ENCODE measurements at regions not wholly inside any gene's neighbourhood (a gene's known extent, or its start where the extent isn't known, plus 50 kb on each side); places are given as distances from the start of the nearest gene placed in this dataset.
A peak's percentile ranks its signal among the peaks of the same experiment; 100 is the strongest.

DNA sequence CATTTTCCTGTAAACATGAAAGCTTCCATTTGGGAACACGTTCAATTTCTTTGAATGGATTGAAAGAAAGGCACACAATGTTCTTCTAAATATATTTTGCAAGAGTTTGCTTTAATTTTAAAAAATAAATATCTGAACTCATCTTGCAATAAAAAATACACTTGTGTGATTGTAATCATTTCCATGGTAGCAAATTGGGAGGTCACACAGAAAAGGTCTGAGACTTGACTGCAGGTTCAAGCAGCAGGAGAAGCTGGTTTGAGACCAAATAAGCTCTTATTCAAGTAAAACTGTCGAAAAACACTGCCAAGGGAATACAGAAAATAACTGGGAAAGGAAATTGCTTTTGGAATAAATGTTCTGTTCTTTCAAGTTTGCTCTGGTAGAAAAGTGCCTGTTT is 498.9 kb downstream of the ADGRL2 start:
- no peak for DNase-seq

DNA sequence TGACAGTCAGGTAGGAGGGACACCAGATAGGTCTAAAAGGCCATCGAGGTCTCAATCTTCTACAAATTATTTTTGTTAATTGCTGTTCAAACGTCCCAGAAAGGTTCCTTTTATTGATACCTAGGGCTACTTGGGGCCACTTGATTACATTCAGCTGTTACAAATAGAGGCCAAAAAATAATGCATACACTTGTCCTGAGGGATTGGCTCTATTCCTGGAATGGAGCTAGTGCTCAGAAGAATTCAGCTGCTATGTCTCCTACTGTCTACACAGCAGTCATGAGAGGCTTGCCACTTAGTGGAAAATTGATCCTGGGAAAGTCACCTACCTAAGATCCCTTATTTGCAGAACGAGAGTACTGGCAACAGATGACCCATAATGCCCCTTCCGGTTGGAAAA is 498.3 kb downstream of the ADGRL2 start:
- no peak for DNase-seq

DNA sequence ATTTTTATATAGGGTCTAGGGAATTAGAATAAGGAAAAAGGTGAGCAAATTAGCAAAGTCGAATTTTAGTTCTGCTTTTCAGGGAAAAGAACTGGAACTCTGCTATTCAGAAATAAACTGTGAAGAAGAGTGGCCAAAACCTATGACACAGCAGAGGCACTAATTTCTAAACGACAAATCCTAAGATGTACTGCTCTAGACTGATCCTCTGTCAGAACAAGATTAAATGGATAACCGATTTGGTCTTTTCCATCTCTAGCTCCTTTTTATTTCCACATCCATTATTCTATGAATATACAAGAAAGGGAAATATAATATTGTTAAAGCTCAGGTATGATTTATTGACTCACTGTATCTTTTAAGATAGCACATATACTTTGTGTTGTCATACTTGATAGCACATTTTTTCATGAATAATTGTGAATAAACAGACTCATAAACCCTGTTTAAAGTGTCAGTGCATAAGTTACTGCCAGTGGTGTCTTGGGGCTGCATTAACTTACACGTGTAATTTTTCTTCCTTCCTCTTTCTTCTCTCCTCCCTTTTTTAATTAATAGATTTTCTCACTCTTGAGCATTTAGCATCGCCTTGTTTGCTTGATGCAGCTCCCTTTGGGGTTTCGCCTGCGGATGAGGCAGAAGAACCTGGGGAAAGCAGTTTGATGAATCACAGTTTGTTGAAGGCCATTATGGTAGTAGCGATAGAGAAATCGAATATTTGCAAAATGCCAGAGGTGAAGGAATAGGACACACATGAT is 496.6 kb downstream of the ADGRL2 start:
- no peak for DNase-seq

- DNase-seq, result no peak
These were observed 486.8 kb downstream of the ADGRL2 start for GRCh38 chr1:82287556-82287955.

- no peak for DNase-seq
These were observed 483.5 kb downstream of the ADGRL2 start for GRCh38 chr1:82284213-82284612.

DNA sequence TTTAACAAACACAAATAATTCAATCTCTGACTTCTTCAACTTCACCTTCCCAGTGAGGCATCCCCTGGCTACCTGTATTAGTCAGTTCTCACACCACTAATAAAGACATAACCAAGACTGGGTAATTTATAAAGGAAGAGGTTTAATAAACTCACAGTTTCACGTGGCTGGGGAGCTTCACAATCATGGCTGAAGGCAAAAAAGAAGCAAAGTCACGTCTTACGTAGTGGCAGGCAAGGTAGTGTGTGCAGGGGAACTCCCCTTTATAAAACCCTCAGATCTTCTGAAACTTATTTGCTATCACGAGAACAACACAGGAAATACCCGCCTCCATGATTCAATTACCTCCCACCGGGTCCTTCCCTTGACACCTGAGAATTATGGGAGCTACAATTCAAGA is 478.5 kb downstream of the ADGRL2 start:
- no peak for DNase-seq

- no peak for DNase-seq
These were observed 473.1 kb downstream of the ADGRL2 start for GRCh38 chr1:82273816-82274215.

- no peak for DNase-seq
These were observed 468.7 kb downstream of the ADGRL2 start for GRCh38 chr1:82269431-82269830.

- no peak for DNase-seq
These were observed 468.1 kb downstream of the ADGRL2 start for GRCh38 chr1:82268826-82269225.

DNA sequence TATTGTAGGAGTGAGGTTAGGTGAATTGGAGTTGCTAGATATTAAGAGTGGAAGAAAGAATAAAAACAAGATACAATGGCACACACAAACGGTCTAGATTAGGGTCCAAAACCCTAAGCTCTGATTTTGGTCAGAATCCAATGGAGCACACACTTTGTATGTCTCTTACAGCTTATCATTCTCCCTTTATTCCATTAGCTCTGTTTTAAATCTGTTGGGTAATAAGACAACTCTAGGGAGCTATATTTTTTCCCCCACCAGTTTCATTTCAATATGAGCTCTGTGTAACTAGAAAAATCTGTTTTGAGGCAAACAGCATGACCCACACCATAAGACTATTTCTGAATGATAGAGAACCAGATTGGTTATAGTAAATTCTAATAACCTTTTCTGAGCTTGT is 465.6 kb downstream of the ADGRL2 start:
- no peak for DNase-seq

DNA sequence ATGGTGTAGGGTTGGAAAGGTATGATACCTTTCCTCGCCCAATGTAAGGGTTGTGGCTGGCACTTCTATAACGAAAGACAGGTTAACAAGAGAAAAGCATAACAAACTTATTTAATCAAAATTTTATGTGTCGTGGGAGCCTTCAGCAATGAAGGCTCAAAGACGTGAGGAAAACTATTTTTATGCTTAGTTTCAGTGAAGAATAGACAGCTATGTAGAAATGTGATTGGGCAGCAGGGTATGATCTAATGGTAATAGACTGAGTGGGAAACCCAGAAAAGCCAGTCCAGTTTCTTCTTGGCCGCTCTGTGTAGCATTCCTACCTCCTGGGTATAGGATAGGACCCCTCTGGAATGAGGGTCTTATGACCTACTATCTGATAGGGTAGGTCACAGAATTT is 464.7 kb downstream of the ADGRL2 start:
- DNase-seq, result no peak

DNA sequence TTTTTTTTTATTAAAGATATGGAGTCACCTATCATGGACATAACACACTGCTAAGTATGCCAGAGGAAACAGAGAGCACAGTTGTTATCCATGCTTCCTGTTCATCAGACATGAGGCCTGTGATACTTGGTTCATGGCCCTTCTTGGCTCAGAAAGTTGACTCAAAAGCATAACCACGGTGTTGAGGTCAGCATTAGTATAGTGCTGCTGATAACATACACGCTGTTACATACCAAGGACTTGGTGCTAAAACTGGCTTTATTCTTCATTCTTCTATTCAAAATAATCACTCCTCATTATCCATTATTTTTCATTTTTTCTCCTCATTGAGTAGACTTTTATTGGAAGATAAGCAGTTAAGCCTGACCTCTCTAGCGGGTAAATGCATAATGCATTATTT is 464.1 kb downstream of the ADGRL2 start:
- DNase-seq, result no peak

DNA sequence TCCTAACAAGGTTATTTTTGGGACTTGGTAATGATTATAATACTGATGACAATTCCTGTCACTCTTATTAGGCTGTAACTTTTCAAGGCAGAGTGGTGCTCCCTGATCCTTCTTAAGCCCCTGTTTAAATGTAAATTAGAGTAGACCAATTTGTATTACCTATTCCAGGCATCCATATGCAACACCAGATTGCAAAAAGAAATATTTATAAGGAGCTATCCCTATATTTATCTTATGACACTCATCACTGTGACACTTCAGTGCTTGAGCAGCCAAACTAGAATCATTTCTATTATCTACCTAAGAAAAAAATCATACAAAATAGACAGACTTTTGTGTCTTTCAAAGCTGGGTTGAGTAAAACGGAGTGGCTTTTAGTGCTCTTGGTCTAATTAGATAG is 462.7 kb downstream of the ADGRL2 start:
- no peak for DNase-seq

DNA sequence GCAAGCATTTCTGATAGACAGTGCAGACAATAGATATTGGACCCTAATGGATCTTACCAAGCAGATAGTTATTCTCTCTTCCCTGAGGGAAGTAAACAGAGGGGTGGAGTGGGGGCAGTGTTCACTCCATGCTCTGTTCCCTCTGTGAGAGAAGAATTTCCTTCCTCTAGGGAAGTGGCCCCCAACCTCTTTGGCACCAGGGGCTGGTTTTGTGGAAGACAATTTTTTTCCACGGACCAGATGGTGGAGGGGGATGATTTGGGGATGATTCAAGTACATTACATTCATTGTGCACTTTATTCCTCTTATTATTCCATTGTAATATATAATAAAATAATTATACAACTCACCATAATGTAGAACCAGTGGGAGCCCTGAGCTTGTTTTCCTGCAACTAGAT is 459.9 kb downstream of the ADGRL2 start:
- no peak for DNase-seq

- DNase-seq, result no peak
These were observed 459.3 kb downstream of the ADGRL2 start for GRCh38 chr1:82260051-82260450.

DNA sequence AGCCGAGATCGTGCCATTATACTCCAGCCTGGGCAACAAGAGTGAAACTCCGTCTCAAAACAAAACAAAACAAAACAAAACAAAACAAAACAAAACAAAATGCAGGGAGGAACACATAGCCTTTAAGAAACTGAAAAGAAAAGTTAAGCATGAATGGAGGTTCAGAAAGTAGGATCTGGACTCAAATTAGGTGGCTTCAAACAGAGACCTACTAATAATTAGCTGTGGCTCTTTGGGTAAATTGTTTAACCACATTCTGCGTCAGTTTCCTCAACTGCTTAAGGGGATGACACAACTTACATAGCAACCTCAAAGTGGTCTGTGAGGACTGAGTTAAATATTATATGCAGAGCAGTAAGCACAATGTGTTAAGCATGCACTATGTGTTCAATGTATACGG is 458.2 kb downstream of the ADGRL2 start:
- no peak for DNase-seq

DNA sequence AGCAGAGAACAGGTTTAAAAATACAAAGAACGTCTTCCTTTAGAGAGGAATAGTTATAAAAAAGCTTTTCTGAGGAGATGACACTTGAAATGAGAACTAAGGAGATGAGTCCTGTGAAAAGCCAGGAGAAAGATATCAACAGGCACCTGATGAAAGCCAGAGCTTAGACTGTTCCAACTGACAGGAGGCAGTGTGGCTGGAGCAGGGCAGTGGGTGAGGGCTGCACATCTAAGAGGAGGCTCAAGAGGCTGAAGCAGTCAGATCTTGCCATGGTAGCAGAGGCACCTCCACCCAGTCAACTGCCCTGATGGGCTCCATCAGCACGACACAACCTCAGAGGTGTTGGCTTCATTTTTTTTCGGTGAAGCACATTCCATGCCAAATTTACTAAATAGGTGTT is 445.3 kb downstream of the ADGRL2 start:
- no peak for DNase-seq

- DNase-seq, result no peak
These were observed 444.7 kb downstream of the ADGRL2 start for GRCh38 chr1:82245345-82246014.

GRCh38 chr1:82240571-82240970 is 439.8 kb downstream of the ADGRL2 start:
- DNase-seq, result no peak

DNA sequence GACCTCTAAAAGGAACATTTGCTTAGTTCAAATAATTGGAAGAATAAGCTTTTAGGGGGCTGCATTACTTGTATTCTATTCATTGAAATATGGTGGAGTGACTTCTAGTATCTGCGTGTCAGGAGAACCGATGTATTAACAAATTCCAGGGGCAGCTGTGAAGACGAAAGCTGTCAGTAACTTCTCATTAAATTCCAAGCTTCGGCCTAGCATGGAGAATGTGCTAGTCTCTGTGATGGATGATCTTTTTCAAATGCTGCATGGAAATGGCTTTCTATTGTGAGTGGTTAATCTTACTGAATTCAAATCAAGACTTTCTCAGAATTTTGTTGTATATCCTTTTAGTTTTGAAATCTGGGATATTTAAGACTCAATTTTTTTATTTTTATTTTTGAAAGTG is 429.9 kb downstream of the ADGRL2 start:
- DNase-seq, result no peak

DNA sequence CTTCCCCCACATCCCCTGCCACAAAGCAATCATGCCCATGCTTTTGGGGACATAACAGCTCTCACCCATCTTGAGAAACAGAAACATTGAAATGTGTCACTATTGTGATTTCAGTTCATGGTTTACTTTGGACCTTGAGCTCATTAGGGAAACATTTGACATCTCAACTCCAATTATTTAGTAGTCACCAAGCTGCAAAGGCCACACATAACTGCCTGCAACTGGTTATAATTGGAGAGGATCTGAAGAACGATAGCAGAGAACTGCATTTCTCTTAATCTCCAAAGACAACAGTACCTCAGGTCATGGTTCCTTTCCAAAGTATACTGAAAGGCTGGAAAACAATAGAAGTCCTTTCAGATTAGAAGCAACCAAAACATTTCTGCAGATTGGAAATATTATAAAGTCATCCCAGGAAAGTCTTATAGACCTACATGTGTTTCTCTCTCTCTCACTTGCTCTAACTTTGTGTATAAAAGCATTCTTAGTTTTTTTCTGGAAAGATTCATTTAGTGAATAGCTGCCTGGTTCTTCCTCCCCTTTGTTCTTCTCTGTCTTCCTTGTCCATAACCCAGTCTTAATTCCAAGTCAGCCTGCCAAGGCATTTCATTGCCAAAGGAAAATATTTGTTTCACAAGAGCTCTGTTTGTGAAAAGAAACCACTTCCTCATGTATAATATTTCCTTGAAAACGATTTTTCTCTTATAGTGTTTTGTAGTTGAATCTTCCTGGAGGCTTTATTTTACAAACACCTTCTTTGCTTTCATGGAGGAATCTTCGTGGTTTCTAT is 426.8 kb downstream of the ADGRL2 start:
- DNase-seq, result peak; percentile 17 to 54 (median 48)

- DNase-seq, result peak in 2 of 3 donors; percentile 12 to 33
These were observed 425.4 kb downstream of the ADGRL2 start for GRCh38 chr1:82226186-82226505.

DNA sequence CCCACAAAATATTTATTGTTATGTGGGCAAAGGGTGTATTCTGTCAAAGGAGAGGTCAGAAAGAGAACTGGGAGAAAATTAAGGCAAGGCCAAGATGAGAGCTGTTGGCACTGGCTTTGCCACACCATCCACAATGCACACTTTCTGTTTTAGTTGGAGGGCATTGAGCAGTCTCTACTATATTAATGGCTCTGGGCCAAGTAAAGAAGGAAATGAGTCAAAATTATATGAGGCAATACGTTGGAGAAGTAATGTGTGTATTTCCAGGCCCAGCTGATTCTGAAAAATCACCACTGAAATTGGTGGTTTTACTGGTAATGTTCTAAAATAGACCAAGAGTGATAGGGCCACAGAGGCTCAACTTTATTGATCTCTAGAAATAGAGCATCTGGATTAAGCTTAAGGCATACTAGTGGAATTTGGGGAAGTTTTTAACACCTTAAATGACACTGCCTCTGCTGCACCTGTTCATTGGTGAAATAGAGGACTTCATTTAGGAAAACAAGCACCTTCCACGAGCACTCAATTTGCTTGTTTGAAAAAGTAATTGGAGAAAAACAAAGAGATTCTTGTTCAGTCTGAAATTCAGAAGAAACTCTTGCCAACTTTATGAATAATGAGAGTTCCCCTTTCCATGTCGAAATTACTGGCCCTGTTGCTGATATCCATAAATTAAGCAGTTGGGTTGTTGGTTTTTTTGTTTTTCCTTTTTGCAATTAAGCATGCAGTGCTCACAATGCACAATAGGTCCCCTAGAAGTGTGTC is 424.9 kb downstream of the ADGRL2 start:
- peak; percentile 71 to 92 (median 92) for DNase-seq

Measured in suppressor macrophage treated with lipopolysaccharide for 1 hour (primary cell).